GM19035 (cell line): ENCODE measurements at regions not wholly inside any gene's neighbourhood (a gene's known extent, or its start where the extent isn't known, plus 50 kb on each side); places are given as distances from the start of the nearest gene placed in this dataset.

Experiments
- ATAC-seq: cut with Tn5 transposase; IDR thresholded peaks from one replicate; pipeline ENCODE4 v1.9.1; 2021; ENCODE audit not compliant: unreplicated experiment

DNA sequence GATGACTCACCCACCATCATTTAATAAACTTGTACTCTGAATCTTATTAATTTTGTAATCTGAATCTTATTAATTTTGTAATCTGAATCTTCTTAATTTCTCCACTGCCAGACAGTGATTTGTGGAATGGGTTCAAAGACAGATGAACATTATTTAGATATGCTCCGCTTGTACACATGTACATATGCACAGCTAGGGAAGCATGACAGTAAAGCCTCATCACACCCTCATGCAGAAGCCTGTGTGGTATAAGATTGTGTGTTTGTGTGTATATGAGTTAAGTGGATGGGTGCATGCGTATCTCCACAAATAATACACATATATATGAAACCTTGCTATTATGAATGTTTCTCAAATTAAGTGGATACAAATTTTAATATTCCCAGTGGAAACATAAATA, 318.5 kb upstream of the SFRP2 start:
- no peak for ATAC-seq

GRCh38 chr4:154088741-154089140, 299.9 kb upstream of the SFRP2 start:
- no peak for ATAC-seq

- no peak for ATAC-seq
These were observed 297.4 kb upstream of the SFRP2 start for GRCh38 chr4:154086247-154086646.

DNA sequence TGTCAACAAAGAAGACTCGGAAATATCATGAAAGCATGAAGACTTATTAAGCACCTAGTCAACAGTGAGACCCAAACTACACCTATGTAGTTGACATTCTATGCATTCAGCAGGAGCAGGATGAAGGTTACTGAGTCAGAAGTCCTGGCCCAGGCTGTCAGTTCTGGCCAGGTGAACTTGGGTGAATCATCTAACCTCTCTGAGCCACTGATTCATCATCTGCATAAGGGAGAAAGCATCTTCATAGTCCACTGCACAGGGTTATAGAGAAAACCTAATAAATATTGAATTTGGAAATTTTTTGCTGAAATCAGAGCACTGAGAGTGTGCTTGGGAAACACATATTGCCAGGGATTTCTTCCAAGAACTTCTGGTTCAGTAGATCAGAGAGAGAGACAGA, 296.0 kb upstream of the SFRP2 start:
- ATAC-seq: no peak

DNA sequence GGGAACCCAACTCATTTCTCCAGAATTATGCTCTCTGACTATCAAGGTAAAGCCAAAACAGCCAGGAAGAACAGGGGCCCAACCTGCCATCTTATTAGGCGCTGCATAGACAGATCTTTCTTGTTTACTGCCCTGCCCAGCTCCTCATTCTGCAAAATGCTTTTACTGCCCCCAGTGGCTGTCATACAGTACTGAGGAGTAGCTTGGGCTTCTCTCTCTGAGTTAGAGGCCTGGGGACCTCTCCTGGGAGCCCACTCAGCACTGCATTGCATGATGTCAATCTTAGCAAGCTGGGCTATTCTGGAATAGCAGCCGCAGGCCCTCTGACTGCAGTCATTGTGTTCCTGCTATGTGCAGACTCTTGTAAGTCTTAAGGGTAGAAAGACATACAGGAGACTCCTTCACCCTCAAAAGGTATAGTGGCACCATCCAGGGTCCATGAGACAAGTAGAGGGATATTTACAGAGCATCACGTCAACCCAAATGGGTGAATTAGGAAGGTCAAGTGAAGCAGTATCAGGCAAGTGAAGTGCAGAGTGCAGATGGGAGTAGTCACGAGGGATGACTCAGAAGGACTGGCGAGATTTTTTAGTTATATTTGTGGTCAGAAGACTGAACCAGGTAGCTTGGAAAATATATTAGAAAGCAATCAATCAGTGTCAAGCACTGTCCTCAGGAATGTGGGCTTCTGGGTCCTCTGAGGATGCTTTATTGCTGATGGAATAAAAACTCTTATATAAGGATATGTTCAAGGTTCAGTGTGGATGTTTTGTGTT, 294.1 kb upstream of the SFRP2 start:
- ATAC-seq: no peak

DNA sequence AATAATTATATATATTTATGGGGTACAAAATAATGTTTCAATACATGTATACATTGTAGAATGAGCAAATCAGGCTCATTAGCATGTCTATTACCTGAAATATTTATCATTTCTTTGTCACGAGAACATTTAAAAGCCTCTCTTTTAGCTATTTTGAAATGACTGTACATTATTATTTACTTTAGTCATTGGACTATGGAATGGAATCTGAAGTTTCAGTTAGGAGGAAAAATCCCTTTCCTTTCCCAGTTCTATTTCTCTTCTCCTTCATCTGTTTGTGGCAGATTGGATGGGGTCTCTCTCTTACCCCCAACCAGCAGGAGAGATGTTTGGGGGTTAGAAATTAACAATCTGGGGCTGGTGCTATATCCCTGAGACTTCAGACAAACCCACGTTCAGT, 292.5 kb upstream of the SFRP2 start:
- ATAC-seq: no peak

DNA sequence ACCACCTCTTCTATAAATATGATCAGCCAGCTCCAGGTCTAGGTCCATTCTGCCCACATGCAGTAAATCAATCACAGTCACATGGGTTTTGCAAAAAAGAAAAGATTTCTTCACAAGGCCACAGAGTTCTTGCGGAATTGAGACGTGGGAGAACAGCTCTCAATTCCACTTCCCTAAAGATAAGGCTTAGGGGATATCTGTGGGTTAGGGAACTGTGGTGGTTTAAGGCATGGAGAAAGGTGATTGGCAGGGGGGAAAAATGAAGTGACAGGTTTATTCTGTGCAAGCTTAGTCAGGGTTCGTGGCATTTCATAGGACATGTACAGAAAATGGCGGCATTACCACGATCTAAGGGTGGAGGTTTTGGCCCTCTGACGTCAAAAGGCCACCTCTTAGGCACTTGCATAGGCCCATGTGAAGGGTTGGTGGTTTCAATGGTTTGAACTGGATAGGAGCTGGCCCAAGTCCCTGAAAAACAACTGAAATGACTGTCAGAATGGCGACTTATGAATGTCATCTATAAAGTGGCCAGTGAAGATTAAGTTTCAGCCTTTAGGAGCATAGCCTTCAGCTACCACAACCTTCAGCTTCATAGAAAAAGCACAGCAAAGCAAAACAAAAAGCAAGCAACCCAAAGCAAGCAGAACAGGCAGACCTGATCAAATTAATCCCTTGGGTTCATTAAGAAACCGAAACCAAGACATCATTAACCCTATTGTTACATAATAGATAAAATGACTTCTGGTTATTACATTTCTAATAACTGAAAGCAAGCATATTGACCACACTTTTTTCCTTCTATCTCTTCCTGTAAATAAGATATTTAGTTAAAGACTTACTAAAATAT, 289.8 kb upstream of the SFRP2 start:
- ATAC-seq: no peak

- no peak for ATAC-seq
These were observed 288.0 kb upstream of the SFRP2 start for GRCh38 chr4:154076921-154077320.

- ATAC-seq: peak; percentile 82
These were observed 284.4 kb upstream of the SFRP2 start for GRCh38 chr4:154073107-154073822.

DNA sequence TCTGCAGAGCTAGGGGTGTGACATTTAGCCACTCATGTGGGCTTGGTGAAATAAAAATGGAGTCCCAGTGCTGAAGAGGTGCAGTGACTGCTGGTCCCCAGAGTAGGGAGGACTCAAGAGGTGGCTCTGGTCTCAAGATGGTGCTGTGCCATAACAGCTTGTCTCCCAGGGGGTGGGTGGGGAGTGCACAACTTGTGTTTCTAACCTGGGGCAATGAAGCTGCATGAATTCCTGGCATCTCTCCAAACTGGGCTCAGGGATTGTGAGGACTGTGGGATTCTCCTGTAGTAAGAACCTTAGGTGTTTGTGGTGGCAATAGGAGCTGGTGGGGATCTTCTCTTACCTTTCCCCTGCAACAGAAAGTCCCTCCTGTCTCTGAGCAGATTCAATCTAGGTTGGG, 278.9 kb upstream of the SFRP2 start:
- ATAC-seq: no peak

DNA sequence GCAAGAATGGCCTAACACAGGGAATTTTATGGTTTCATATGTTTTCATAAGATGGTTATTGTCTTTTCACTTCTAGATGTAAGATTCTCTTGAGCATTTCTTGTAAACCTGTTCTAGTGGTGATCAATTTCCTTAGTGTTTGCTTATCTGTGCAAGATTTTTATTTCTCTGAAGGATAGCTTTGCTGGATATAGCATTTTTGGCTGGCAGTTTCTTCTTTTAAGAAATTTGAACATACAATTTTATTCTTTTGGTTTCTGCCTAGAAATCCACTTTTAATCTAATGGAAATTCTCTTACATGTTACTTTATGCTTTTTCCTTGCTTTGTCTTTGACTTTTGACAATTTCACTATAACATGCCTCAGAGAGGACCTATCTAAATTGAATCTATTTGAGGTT, 276.5 kb upstream of the SFRP2 start:
- no peak for ATAC-seq

- ATAC-seq: no peak
These were observed 275.4 kb upstream of the SFRP2 start for GRCh38 chr4:154064244-154064643.

GRCh38 chr4:154049457-154050181, 260.7 kb upstream of the SFRP2 start:
- ATAC-seq: no peak

GRCh38 chr4:154047733-154048132, 258.9 kb upstream of the SFRP2 start:
- no peak for ATAC-seq

- ATAC-seq: no peak
These were observed 256.0 kb upstream of the SFRP2 start for GRCh38 chr4:154044742-154045485.

DNA sequence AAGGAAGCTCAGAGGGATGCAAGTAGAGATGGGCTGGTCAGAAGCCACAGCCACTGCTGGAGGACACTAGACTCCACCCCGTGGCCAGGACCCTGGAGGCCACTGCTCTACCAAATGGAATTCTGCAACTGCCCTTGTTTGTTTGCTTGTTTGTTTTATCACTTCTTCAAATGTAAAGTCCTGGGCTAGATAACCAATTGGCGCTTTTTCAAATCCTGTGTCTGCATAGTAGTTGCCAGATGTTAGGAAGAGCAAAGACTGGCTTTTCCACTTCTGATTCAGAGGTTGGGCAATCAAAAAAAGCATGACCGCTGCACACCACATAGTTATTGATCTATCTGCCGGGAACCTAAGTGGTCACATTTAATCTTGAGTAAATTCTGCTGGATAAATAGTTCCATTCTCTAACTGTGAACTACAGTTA, 255.2 kb upstream of the SFRP2 start:
- ATAC-seq: no peak

GRCh38 chr4:154041640-154042039, 252.8 kb upstream of the SFRP2 start:
- no peak for ATAC-seq

GRCh38 chr4:154039435-154040343, 250.8 kb upstream of the SFRP2 start:
- no peak for ATAC-seq

DNA sequence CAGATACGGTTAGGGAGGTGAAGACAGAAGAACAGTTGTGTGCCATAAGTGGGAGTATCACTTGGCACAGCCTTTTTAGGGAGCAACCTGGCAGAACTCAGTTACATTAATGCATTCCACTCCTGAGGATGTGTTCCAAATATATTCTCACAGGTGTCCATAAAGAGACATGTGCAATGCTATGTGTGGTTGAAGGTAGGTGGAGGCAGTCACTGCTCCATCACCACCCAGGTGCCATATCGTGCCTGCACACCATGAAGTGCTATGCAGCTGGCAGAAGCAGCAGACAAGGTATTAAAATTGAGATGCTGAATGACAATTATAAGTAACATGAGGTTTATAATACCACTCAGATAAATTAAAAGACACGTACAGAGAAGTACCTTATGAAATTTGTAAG, 248.0 kb upstream of the SFRP2 start:
- ATAC-seq: no peak
